HepG2 (cell line): ENCODE measurements at regions not wholly inside any gene's neighbourhood (a gene's known extent, or its start where the extent isn't known, plus 50 kb on each side); places are given as distances from the start of the nearest gene placed in this dataset.

ENCODE experiments used
- ATAC-seq: fragments of 200-7000 bp; cut with Tn5 transposase; 3 replicates; pipeline ENCODE4 v1.9.1; 2020; ENCODE audit warnings: mild to moderate bottlenecking, moderate library complexity
- BruUV-seq: library from RNA; stranded (reverse); fragments of 400-500 nt; replicated peaks from 2 replicates; lab custom pipeline; 2021; lab: Mats Ljungman, UMichigan
- CTCF ChIA-PET: fragments of 300-600 bp; formaldehyde crosslinking; extraction: SDS; loops from one replicate; lab custom pipeline; 2021; ENCODE audit warnings: low total read pairs, inconsistent platforms, low intra/inter-chr PET ratio; lab: Yijun Ruan, JAX
- POLR2A ChIA-PET: fragments of 350-600 bp; sonication (Branson Sonifier 250); formaldehyde crosslinking; loops from one replicate; lab custom pipeline; 2020; ENCODE audit warnings: antibody characterized with exemption, inconsistent platforms; lab: Yijun Ruan, JAX
- DNase-seq: peaks from one replicate; pipeline ENCODE4 v3.0.0-alpha.2; 2015; ENCODE audit warnings: low spot score
- FAIRE-seq: peaks from 3 replicates; lab custom pipeline; 2011; peaks lifted over from hg19 to GRCh38; lab: Jason Lieb, UNC
- H2AFZ ChIP-seq: one replicate; pipeline ENCODE4 v1.6.1; 2011; ENCODE audit warnings: low read length, inconsistent platforms
- H3K27ac ChIP-seq: fragments of 300-600 bp; 3 replicates; pipeline ENCODE4 v1.8.0; 2011; ENCODE audit warnings: mixed run types, mild to moderate bottlenecking, mixed read lengths, low read length, inconsistent platforms; ENCODE audit not compliant: insufficient read depth; ENCODE audit errors: extremely low read length
- H3K27me3 ChIP-seq, 2 experiments: fragments of 200-600 bp in 1 of 2; 2 replicates in 1 of 2; 3 replicates in 1 of 2; pipeline versions ENCODE4 v1.6.0 to v1.8.0; 2011; ENCODE audit warnings: low read length in 2 of 2, mild to moderate bottlenecking in 2 of 2, moderate library complexity in 2 of 2, inconsistent platforms in 1 of 2; ENCODE audit not compliant: insufficient read depth in 2 of 2, control insufficient read depth in 1 of 2
- H3K36me3 ChIP-seq, 2 experiments: fragments of 200-600 bp in 1 of 2; replicated peaks in 1 of 2; 2 replicates in 1 of 2; 3 replicates in 1 of 2; pipeline versions ENCODE4 v1.5.1 to v1.8.0; 2011; ENCODE audit warnings: low read length in 2 of 2, inconsistent platforms in 1 of 2; ENCODE audit not compliant: insufficient read depth in 2 of 2, control insufficient read depth in 1 of 2
- H3K4me1 ChIP-seq: 2 replicates; pipeline ENCODE4 v1.5.1; 2012; ENCODE audit warnings: low read length, inconsistent platforms; ENCODE audit not compliant: insufficient read depth
- H3K4me2 ChIP-seq: 2 replicates; pipeline ENCODE4 v1.6.0; 2011; ENCODE audit warnings: low read depth, low read length, inconsistent platforms
- H3K4me3 ChIP-seq, 3 experiments: fragments of 200-600 bp in 1 of 3; sonication (generic), shearing (Covaris generic) in 1 of 3; replicated peaks in 1 of 3; 2 replicates each; pipeline ENCODE4 v1.5.1; 2011 to 2016; ENCODE audit warnings: low read length in 3 of 3, inconsistent platforms in 2 of 3, low read depth in 2 of 3, mild to moderate bottlenecking in 2 of 3, control low read depth in 1 of 3, mixed read lengths in 1 of 3; ENCODE audit not compliant: insufficient read depth in 1 of 3
- H3K79me2 ChIP-seq: one replicate; pipeline ENCODE4 v1.6.1; 2011; ENCODE audit warnings: low read length, inconsistent platforms; ENCODE audit not compliant: insufficient read depth
- H3K9ac ChIP-seq: 2 replicates; pipeline ENCODE4 v1.6.0; 2011; ENCODE audit warnings: mild to moderate bottlenecking, low read depth, low read length, inconsistent platforms; ENCODE audit not compliant: insufficient read depth
- H3K9me3 ChIP-seq: 2 replicates; pipeline ENCODE4 v1.5.1; 2012; ENCODE audit warnings: mild to moderate bottlenecking, low read length
- H4K20me1 ChIP-seq: 2 replicates; pipeline ENCODE4 v1.6.0; 2011; ENCODE audit warnings: inconsistent platforms, mild to moderate bottlenecking, low read length, moderate library complexity; ENCODE audit not compliant: insufficient read depth
- MIXL1 ChIP-seq: IDR thresholded peaks from 2 replicates; pipeline ENCODE4 v1.6.1; 2016
- MTF2 ChIP-seq: sonication (generic); formaldehyde crosslinking; IDR thresholded peaks from 2 replicates; pipeline ENCODE4 v1.5.0; 2020; ENCODE audit warnings: missing genetic modification reagents, borderline replicate concordance
- PLRG1 ChIP-seq: fragments of 450-650 bp; conservative IDR thresholded peaks from 2 replicates; pipeline ENCODE4 v1.6.1; 2016
- ZHX1 ChIP-seq: sonication (generic); formaldehyde crosslinking; IDR thresholded peaks from 2 replicates; pipeline ENCODE4 v1.8.1; 2022; ENCODE audit warnings: low read depth, mild to moderate bottlenecking, missing genetic modification reagents
- ZNF230 ChIP-seq: sonication (generic); formaldehyde crosslinking; IDR thresholded peaks from 2 replicates; pipeline ENCODE4 v1.4.0; 2020; ENCODE audit warnings: mild to moderate bottlenecking, missing genetic modification reagents
- ZNF33B ChIP-seq: sonication (generic); formaldehyde crosslinking; IDR thresholded peaks from 2 replicates; pipeline ENCODE4 v1.5.1; 2020; ENCODE audit warnings: mild to moderate bottlenecking, missing genetic modification reagents
- ZNF773 ChIP-seq: sonication (generic); formaldehyde crosslinking; IDR thresholded peaks from 2 replicates; pipeline ENCODE4 v1.4.0; 2020; ENCODE audit warnings: missing genetic modification reagents, borderline replicate concordance
- ZSCAN9 ChIP-seq: IDR thresholded peaks from 2 replicates; pipeline ENCODE4 v1.6.1; 2016; ENCODE audit warnings: borderline replicate concordance
- WGBS: methylation state at CpG from one replicate; pipeline ENCODE4 v1.1.6; 2017; ENCODE audit warnings: low lambda C conversion rate; 5-methylcytosine and 5-hydroxymethylcytosine counted together
- in situ Hi-C: cut with HindIII; loops from 2 replicates; pipeline ENCODE4 v1.10.0; 2017; ENCODE audit warnings: low pct_unique_long_range_greater_than_20kb; ENCODE audit not compliant: extremely low pct_ligation_motif_present
- intact Hi-C: fragments of 100-400 bp; cut with micrococcal nuclease; formaldehyde crosslinking; loops from one replicate; pipeline ENCODE4 v1.10.0; 2022; ENCODE audit not compliant: unreplicated experiment

DNA sequence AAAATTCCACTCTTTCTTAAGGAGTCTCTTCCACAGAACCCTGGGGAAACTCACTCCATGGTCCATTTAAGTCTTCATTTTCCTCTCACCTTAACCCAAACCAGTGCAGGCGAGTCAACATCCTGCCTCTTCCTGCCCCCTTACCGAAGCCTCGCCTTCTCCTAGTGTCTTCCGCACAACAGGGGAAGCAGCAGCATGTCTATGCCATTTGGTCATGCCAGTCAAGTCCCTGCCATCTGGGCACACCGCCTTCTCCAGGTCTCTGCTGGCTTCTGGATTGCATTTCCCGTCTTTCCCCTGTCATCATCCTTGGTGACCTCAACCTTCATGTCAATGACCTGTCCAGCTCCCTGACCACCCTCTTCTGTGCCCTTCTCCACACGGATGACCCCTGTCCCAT, 77.3 kb upstream of the FZD7 start (continued):
- TF ChIP-seq ZHX1 (CRISPR knock-in tag): no peak

DNA sequence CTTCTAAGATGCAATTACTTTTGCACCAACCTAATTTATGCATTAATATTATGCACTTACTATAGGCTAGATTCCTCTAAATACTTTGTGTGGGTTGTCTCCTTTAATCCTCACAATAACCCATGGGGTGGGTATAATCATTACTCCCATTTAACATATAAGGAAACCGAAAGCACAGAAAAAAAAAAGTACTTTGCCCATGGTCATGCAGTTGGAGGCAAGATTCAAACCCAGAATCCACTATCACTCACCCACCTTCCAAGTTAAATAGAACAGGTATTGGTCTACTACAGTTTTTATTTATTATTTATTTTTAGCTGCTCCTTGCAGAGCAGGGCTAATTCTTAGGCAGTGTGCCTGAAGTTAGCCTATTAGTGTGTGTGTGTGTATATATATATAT, 76.6 kb upstream of the FZD7 start:
- Histone ChIP-seq H3K4me1 (no peaks in the 10 kb centered on the region), H3K36me3 (no peaks in the 10 kb centered on the region), H2AFZ (no peak overlapping the region), H3K27ac (no peak overlapping the region), H3K4me3 (no peak overlapping the region), H3K4me2 (no peak overlapping the region), H4K20me1 (no peaks in the 10 kb centered on the region), H3K9ac (no peak overlapping the region), H3K27me3 (peaks cover 0 to 5% of the 10 kb centered on the region in 2 experiments; a peak in 1 of 5 replicates), H3K9me3 (no peaks in the 10 kb centered on the region), H3K79me2 (no peaks in the 10 kb centered on the region)
- CTCF ChIA-PET: no interaction called here
- BruUV-seq: no TSS peak
- ATAC-seq (no peak), DNase-seq (no peak), FAIRE-seq (no peak)
- 15% methylated on average over 1 of the region's 1 CpG for WGBS
- in situ Hi-C loops (no loop called here), intact Hi-C loops (no loop called here)
- TF ChIP-seq ZSCAN9: no peak
- POLR2A ChIA-PET: no interaction called here

- no peak for ATAC-seq
- Histone ChIP-seq H3K36me3 (no peaks in the 10 kb centered on the region), H3K4me2 (no peak overlapping the region), H3K9ac (no peak overlapping the region), H3K4me3 (no peak overlapping the region), H3K27ac (no peak overlapping the region), H3K27me3 (peaks cover 0 to 3% of the 10 kb centered on the region in 2 experiments; a peak in 2 of 5 replicates), H3K9me3 (no peaks in the 10 kb centered on the region), H3K4me1 (no peaks in the 10 kb centered on the region), H2AFZ (no peak overlapping the region), H3K79me2 (no peaks in the 10 kb centered on the region), H4K20me1 (no peaks in the 10 kb centered on the region)
- no peak for FAIRE-seq
- no peak for DNase-seq
- in situ Hi-C loops: no loop called here
- POLR2A ChIA-PET: no interaction called here
- CTCF ChIA-PET: no interaction called here
- BruUV-seq: no TSS peak
- intact Hi-C loops: no loop called here
- TF ChIP-seq MTF2 (CRISPR knock-in tag): no peak
- no peak for TF ChIP-seq MIXL1 (CRISPR knock-in tag)
- no peak for TF ChIP-seq ZNF33B
- no peak for TF ChIP-seq PLRG1
- no peak for TF ChIP-seq ZNF230 (CRISPR knock-in tag)
- TF ChIP-seq ZNF773: no peak
- 28% methylated on average over 6 of the region's 6 CpGs for WGBS
These were observed 74.5 kb upstream of the FZD7 start for GRCh38 chr2:201959198-201959597.
